NCI-H187 (cell line): ENCODE measurements at regions not wholly inside any gene's neighbourhood (a gene's known extent, or its start where the extent isn't known, plus 50 kb on each side); places are given as distances from the start of the nearest gene placed in this dataset.

Experiments
- DNase-seq, 2 experiments: peaks; one replicate each; lab custom pipeline; 2025; lab: John Stamatoyannopoulos, UW

GRCh38 chr6:82015043-82015442 lies 232.5 kb downstream of the IBTK start:
- DNase-seq = no peak

GRCh38 chr6:82013561-82014530 lies 233.7 kb downstream of the IBTK start:
- no peak for DNase-seq

GRCh38 chr6:82006027-82006738 lies 241.4 kb downstream of the IBTK start:
- no peak for DNase-seq

GRCh38 chr6:82000551-82000950 lies 247.0 kb downstream of the IBTK start:
- DNase-seq = no peak

- DNase-seq = no peak
Measured at GRCh38 chr6:81999826-82000225, 247.3 kb upstream of the TENT5A start.

- no peak for DNase-seq
Measured at GRCh38 chr6:81999270-81999669, 246.8 kb upstream of the TENT5A start.

GRCh38 chr6:81998432-81998831 lies 246.0 kb upstream of the TENT5A start:
- DNase-seq = no peak

- DNase-seq = no peak
Measured at GRCh38 chr6:81997090-81997926, 244.8 kb upstream of the TENT5A start.

- DNase-seq = no peak
Measured at GRCh38 chr6:81996414-81996813, 243.9 kb upstream of the TENT5A start.

GRCh38 chr6:81995548-81996289 lies 243.2 kb upstream of the TENT5A start:
- DNase-seq = no peak

- DNase-seq = no peak
Measured at GRCh38 chr6:81988871-81989270, 236.4 kb upstream of the TENT5A start.

- no peak for DNase-seq
Measured at GRCh38 chr6:81988446-81988845, 236.0 kb upstream of the TENT5A start.

GRCh38 chr6:81987293-81987692 lies 234.8 kb upstream of the TENT5A start:
- no peak for DNase-seq

- DNase-seq = no peak
Measured at GRCh38 chr6:81985191-81985590, 232.7 kb upstream of the TENT5A start.

- no peak for DNase-seq
Measured at GRCh38 chr6:81984599-81984998, 232.1 kb upstream of the TENT5A start.

GRCh38 chr6:81981812-81982211 lies 229.3 kb upstream of the TENT5A start:
- no peak for DNase-seq

- no peak for DNase-seq
Measured at GRCh38 chr6:81979767-81980166, 227.3 kb upstream of the TENT5A start.

- DNase-seq = no peak
Measured at GRCh38 chr6:81979329-81979728, 226.8 kb upstream of the TENT5A start.

GRCh38 chr6:81978230-81978629 lies 225.7 kb upstream of the TENT5A start:
- no peak for DNase-seq

GRCh38 chr6:81977486-81977885 lies 225.0 kb upstream of the TENT5A start:
- no peak for DNase-seq

- no peak for DNase-seq
Measured at GRCh38 chr6:81969814-81970213, 217.3 kb upstream of the TENT5A start.

- no peak for DNase-seq
Measured at GRCh38 chr6:81969011-81969410, 216.5 kb upstream of the TENT5A start.
